HTR-8/SVneo (cell line): ENCODE measurements at regions not wholly inside any gene's neighbourhood (a gene's known extent, or its start where the extent isn't known, plus 50 kb on each side); places are given as distances from the start of the nearest gene placed in this dataset.
"Not testable (repeated sequence)": the region's sequence is repeated elsewhere in the genome, so short reads cannot be mapped to it uniquely, and the experiment has no call there.

Experiments used
- DNase-seq: peaks from one replicate; pipeline ENCODE4 v3.0.0; 2011; ENCODE audit warnings: low spot score, mixed read lengths; ENCODE audit not compliant: insufficient read length
- FAIRE-seq: peaks from 2 replicates; lab custom pipeline; 2011; peaks lifted over from hg19 to GRCh38; lab: Jason Lieb, UNC

- DNase-seq: no peak
Measured at GRCh38 chr17:72175787-72176515, 55.1 kb downstream of the SOX9 start.

GRCh38 chr17:72176516-72176851 is 55.7 kb downstream of the SOX9 start:
- no peak for DNase-seq
- FAIRE-seq: no peak

More at GRCh38 chr17:72175787-72176515, 55.1 kb downstream of the SOX9 start:
- FAIRE-seq: no peak

- FAIRE-seq (no peak), DNase-seq (no peak)
Measured at GRCh38 chr17:72176951-72177660, 56.3 kb downstream of the SOX9 start.

- DNase-seq: no peak
- no peak for FAIRE-seq
Measured at GRCh38 chr17:72177738-72178137, 56.9 kb downstream of the SOX9 start.

GRCh38 chr17:72182371-72182873 is 61.6 kb downstream of the SOX9 start:
- no peak for DNase-seq
- FAIRE-seq: no peak

GRCh38 chr17:72183194-72183685 is 62.4 kb downstream of the SOX9 start:
- no peak for DNase-seq
- no peak for FAIRE-seq

- DNase-seq: no peak
Measured at GRCh38 chr17:72184805-72185204, 64.0 kb downstream of the SOX9 start.

GRCh38 chr17:72185564-72185963 is 64.7 kb downstream of the SOX9 start:
- no peak for FAIRE-seq
- DNase-seq: no peak

More at GRCh38 chr17:72184805-72185204, 64.0 kb downstream of the SOX9 start:
- no peak for FAIRE-seq

GRCh38 chr17:72187556-72187955 is 66.7 kb downstream of the SOX9 start:
- FAIRE-seq (no peak), DNase-seq (no peak)

- DNase-seq: no peak
- FAIRE-seq: peak; percentile 98
Measured at GRCh38 chr17:72188801-72189200, 68.0 kb downstream of the SOX9 start.

- FAIRE-seq (no peak), DNase-seq (no peak)
Measured at GRCh38 chr17:72189768-72190593, 69.2 kb downstream of the SOX9 start.

GRCh38 chr17:72191356-72191755 is 70.5 kb downstream of the SOX9 start:
- DNase-seq (no peak), FAIRE-seq (peak; percentile 13)

- FAIRE-seq (no peak), DNase-seq (no peak)
Measured at GRCh38 chr17:72191921-72192799, 71.3 kb downstream of the SOX9 start.

GRCh38 chr17:72192800-72193192 is 72.0 kb downstream of the SOX9 start:
- FAIRE-seq: no peak

GRCh38 chr17:72193391-72194106 is 72.7 kb downstream of the SOX9 start:
- FAIRE-seq: peak; percentile 28
- DNase-seq: no peak

More at GRCh38 chr17:72192800-72193192, 72.0 kb downstream of the SOX9 start:
- DNase-seq: no peak

- not testable (repeated sequence) for FAIRE-seq, DNase-seq
Measured at GRCh38 chr17:72194107-72194440, 73.3 kb downstream of the SOX9 start.

- no peak for FAIRE-seq
Measured at GRCh38 chr17:72199256-72199655, 78.4 kb downstream of the SOX9 start.

GRCh38 chr17:72204742-72205141 is 83.9 kb downstream of the SOX9 start:
- FAIRE-seq (no peak), DNase-seq (no peak)

More at GRCh38 chr17:72199256-72199655, 78.4 kb downstream of the SOX9 start:
- DNase-seq: no peak

- DNase-seq (no peak), FAIRE-seq (no peak)
Measured at GRCh38 chr17:72205357-72205756, 84.5 kb downstream of the SOX9 start.
